GM12875 (cell line): ENCODE measurements at regions not wholly inside any gene's neighbourhood (a gene's known extent, or its start where the extent isn't known, plus 50 kb on each side); places are given as distances from the start of the nearest gene placed in this dataset.

Source experiments
- H3K4me3 ChIP-seq: one replicate; pipeline ENCODE4 v1.5.1; 2011; ENCODE audit warnings: low read depth, low read length, control low read depth
- TF ChIP-seq, protein P1 (sequence below): IDR thresholded peaks from 2 replicates; pipeline ENCODE4 v1.5.1; 2011; ENCODE audit warnings: low read depth, mild to moderate bottlenecking, control low read depth, inconsistent platforms, low read length, moderate library complexity, borderline replicate concordance; ENCODE audit not compliant: insufficient read depth

DNA sequence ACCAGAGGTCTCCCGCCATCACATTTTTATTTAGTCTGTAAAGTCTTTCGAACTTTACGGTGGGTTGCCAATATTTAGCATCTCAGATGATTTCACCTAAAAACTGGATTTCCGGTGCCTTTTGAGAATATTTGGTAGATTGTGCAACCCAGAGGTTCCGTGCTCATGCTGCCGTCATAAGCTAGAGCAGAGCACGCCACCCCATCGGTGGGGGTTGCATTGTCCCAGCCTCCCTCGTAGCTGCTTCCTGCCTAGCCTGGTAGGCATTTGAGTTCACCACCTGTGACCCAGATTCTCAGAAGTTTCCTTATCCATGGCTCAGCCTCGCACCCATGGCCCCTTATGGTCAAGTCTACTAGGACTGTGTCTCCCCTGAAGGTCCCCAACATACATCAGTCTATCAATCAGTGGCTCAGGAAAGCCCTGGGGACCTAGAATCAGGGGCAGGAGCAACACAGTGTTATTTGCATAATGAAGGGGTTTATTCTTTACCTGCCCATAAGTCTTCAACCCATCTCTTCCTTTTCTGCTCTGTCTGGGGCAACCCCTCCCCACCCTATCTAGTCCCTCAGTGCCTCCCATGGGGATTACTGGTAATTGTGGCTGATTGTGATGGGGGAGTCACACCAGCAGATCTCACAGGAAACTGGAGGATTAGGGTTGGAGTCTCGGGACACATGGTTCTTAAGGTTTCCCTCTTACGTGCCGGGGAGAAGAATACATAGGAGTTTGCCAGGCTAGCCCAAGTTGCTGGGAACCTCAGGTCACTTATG lies 152.3 kb downstream of the PHETA1 start:
- no peak overlapping the region for H3K4me3 ChIP-seq
- TF ChIP-seq, protein P1, sequence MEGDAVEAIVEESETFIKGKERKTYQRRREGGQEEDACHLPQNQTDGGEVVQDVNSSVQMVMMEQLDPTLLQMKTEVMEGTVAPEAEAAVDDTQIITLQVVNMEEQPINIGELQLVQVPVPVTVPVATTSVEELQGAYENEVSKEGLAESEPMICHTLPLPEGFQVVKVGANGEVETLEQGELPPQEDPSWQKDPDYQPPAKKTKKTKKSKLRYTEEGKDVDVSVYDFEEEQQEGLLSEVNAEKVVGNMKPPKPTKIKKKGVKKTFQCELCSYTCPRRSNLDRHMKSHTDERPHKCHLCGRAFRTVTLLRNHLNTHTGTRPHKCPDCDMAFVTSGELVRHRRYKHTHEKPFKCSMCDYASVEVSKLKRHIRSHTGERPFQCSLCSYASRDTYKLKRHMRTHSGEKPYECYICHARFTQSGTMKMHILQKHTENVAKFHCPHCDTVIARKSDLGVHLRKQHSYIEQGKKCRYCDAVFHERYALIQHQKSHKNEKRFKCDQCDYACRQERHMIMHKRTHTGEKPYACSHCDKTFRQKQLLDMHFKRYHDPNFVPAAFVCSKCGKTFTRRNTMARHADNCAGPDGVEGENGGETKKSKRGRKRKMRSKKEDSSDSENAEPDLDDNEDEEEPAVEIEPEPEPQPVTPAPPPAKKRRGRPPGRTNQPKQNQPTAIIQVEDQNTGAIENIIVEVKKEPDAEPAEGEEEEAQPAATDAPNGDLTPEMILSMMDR = no peak

DNA sequence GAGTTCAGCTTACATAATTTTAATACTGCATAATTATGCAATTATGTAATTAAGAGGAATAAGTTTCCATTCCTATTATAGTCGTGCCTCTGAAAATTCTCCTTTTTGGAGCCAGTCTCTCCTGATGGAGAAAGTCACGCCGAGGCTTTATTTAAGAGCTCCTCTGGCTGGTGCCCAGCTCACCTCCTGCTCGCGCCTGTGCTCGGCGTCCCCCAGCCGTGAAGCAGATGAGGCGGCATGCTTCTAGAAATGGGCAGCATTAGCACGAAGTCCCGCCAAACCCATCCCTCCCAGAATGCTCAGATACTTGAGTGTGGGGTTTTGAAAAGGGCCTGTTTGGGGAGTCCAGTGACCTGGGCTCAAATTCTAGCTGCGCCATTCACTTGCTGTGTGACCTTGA lies 153.0 kb downstream of the PHETA1 start:
- TF ChIP-seq, protein P1 = no peak
- no peak overlapping the region for H3K4me3 ChIP-seq

DNA sequence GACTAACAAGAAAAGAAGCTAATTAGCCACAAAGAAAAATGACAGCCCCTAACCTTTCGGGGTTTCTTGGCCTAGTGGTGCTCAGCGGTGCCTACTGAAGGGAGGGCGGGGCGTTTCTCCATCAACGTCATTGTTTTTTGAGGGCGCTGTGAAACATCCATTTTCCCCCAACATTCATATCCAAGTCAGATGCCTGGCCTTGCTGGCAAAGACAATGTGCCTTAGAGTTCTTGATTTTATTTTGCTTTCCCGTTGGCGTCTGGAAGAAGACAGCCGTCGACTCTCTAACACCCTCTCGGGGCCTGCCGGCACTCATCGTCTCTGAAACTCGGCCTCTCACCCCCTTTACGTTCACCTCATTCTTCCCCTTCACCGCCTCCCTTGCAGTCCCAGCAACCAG lies 154.5 kb downstream of the PHETA1 start:
- TF ChIP-seq, protein P1 = no peak
- no peak overlapping the region for H3K4me3 ChIP-seq

DNA sequence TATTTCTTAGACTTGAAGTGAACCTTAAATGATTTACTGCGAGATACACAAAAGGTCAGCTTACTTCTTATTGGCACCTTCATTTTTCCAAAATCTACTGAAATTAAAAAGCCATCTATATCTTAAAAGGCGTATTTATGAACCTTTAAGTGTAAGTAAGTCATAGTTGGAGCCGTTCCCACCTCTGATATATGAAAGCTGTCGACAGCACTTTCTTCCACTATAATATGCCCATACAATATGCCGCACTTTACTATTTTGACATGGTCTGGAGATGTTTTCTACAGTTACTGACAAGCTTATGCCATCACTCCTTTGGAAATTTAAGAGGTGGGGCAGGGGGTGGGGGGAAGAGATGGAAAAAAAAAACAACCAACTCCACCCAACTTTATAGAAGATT lies 155.3 kb downstream of the PHETA1 start:
- TF ChIP-seq, protein P1 = no peak
- no peak overlapping the region for H3K4me3 ChIP-seq

DNA sequence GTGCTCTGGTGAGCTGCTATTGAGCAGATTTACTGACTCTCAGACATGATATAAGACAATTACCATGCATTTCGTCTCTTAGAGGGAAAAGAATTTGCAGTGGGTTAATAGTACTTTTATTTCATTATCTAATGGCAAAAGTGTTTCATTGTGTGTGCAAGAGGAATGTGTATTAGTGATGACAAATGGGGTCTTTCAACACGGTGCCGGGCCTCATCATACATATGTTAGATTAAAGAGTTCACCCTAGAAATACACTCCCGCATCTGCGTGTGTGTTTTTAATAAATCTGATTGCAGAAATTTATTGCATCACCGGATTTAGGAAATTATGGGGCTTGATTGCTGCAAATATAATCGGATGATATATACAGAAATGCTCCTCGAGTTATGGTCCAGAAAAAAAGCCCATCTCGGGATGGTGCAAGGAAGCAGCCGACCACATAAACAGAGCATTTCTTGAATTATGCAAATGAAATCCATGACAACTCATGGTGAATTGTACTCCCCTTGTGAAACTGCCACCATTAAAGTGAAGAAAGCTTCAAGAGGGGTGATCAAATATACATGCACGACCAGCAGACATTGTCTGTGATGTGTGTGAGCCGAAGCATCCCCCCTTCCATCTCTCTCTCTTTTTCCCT lies 156.0 kb downstream of the PHETA1 start:
- TF ChIP-seq, protein P1 = no peak
- H3K4me3 ChIP-seq = no peak overlapping the region

DNA sequence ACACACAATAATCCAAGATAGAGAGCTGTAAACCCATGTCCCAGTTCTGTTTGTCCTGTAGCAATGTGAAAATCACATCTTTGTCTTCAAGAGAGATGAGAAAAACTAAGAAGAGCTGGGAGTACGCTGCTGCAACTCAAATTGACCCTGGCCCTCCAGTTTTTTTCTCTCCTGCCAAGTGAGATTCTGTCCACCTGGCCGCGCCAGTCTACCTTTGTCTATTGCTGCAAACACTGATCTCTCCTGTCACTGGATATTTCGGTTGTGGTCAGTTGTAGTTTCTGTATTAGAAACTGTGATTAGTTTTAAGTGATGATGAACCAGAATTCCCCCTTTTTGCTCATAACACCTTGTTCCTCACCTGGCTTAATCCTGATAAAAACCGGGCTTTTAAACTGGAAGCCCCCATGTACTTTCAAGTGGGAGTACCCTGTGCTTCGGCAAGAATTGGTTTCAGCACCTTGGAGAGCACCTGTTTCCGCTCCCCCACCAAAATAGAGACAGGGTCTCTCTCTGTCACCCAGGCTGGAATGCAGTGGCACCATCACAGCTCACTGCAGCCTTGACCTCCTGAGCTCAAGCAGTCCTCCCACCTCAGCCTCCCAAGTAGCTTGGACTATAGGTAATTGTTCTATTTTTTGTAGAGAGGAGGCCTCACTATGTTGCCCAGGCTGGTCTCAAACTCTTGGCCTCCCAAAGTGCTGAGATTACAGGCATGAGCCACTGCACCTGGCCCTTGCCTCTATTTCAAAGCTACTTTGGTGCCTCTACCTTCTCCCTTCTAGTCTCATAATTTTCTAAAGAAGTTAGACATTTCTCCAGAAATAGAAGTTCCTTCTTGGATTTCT lies 156.8 kb downstream of the PHETA1 start:
- H3K4me3 ChIP-seq = no peak overlapping the region
- TF ChIP-seq, protein P1 = no peak

DNA sequence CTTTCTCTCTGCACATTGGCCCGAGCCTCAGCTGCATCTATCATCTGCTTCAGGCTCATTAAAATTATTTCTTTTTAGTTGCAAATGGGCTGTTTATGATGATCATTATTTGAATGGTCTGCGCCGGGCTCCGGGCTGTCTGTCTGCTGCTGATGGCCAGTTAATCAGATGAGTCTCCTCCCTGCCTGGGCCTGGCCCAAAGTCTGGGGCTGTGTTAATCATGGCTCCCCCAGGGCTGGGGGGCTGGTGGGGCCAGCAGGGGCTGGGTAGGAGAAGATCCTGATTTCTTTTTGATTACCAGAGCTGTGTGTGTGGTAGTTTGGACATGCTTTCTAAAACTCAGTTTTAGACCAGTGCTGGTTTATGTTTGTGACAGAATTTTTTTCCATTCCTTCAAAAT lies 159.1 kb downstream of the PHETA1 start:
- TF ChIP-seq, protein P1 = no peak
- H3K4me3 ChIP-seq = no peak overlapping the region
